ENCODE measurements at regions not wholly inside any gene's neighbourhood (a gene's known extent, or its start where the extent isn't known, plus 50 kb on each side); places are given as distances from the start of the nearest gene placed in this dataset.

DNA sequence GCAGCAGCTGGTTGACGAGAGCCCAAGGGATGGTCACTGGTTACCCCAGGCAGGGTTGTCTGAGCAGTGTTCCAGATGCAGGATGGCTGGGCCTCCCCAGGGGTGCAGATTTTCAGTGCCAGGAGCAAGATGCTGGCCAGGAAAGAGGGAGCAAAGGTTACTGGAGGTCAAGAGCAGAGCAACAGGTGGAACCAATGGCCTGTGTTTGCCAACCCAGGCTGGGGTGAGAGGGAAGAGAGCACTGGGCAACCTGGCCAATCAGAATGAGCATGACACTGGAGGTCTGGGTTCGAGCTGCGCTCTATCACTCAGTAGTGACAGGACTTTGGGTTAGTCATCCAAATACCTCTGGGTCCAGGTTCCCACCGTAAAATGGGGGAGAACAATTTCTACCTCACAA lies 90.6 kb upstream of the TLE3 start:
- no peak for TF ChIP-seq SIX5 (IDR thresholded peaks at IDR 0.05; ENCODE audit: low read depth, low read length)
- TF ChIP-seq, protein P1, sequence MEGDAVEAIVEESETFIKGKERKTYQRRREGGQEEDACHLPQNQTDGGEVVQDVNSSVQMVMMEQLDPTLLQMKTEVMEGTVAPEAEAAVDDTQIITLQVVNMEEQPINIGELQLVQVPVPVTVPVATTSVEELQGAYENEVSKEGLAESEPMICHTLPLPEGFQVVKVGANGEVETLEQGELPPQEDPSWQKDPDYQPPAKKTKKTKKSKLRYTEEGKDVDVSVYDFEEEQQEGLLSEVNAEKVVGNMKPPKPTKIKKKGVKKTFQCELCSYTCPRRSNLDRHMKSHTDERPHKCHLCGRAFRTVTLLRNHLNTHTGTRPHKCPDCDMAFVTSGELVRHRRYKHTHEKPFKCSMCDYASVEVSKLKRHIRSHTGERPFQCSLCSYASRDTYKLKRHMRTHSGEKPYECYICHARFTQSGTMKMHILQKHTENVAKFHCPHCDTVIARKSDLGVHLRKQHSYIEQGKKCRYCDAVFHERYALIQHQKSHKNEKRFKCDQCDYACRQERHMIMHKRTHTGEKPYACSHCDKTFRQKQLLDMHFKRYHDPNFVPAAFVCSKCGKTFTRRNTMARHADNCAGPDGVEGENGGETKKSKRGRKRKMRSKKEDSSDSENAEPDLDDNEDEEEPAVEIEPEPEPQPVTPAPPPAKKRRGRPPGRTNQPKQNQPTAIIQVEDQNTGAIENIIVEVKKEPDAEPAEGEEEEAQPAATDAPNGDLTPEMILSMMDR (IDR thresholded peaks at IDR 0.05; ENCODE audit: control extremely low read depth in 1 of 3, insufficient read depth in 1 of 3, low read depth in 1 of 3, low read length in 3 of 3): no peak
- TF ChIP-seq HDAC6 (IDR thresholded peaks at IDR 0.05; ENCODE audit: low read depth, low read length): no peak
- TF ChIP-seq POLR2A (IDR thresholded peaks at IDR 0.05; ENCODE audit: control extremely low read depth in 1 of 2, low read depth in 2 of 2, low read length in 2 of 2): no peak
- no peak for TF ChIP-seq GTF2F1 (IDR thresholded peaks at IDR 0.05; ENCODE audit: borderline replicate concordance, low read depth, low read length)
- TF ChIP-seq BRCA1 (IDR thresholded peaks at IDR 0.05; ENCODE audit: low read depth, low read length): no peak
- no peak for TF ChIP-seq EP300 (IDR thresholded peaks at IDR 0.05; ENCODE audit: borderline replicate concordance in 1 of 2, low read depth in 2 of 2, low read length in 2 of 2)
- TF ChIP-seq MAFK (IDR thresholded peaks at IDR 0.05; ENCODE audit: low read depth, low read length): no peak
- TF ChIP-seq SRF (IDR thresholded peaks at IDR 0.05; ENCODE audit: low read depth, low read length): no peak

All from H1 (cell line).